GM11168 (cell line): ENCODE measurements at regions not wholly inside any gene's neighbourhood (a gene's known extent, or its start where the extent isn't known, plus 50 kb on each side); places are given as distances from the start of the nearest gene placed in this dataset.

Source experiments
- in situ Hi-C: fragments of 300-500 bp; cut with MboI; formaldehyde crosslinking; loops from one replicate; pipeline ENCODE4 v1.12.0; 2022; ENCODE audit warnings: low sequenced_read_pairs; ENCODE audit not compliant: unreplicated experiment

GRCh38 chr9:78486661-78487060 lies 189.7 kb downstream of the PSAT1 start:
- in situ Hi-C loops, result no loop called here

GRCh38 chr9:78490231-78490630 lies 193.3 kb downstream of the PSAT1 start:
- in situ Hi-C loops, result no loop called here

- in situ Hi-C loops, result no loop called here
Observed at GRCh38 chr9:78491402-78491801, 194.5 kb downstream of the PSAT1 start.

- in situ Hi-C loops, result no loop called here
Observed at GRCh38 chr9:78493166-78493742, 196.3 kb downstream of the PSAT1 start.

GRCh38 chr9:78502566-78502965 lies 205.6 kb downstream of the PSAT1 start:
- in situ Hi-C loops, result no loop called here

GRCh38 chr9:78505546-78505945 lies 208.6 kb downstream of the PSAT1 start:
- in situ Hi-C loops, result no loop called here

- in situ Hi-C loops, result no loop called here
Observed at GRCh38 chr9:78507037-78507436, 210.1 kb downstream of the PSAT1 start.

- in situ Hi-C loops, result no loop called here
Observed at GRCh38 chr9:78510035-78510434, 213.1 kb downstream of the PSAT1 start.

- in situ Hi-C loops, result no loop called here
Observed at GRCh38 chr9:78515108-78515507, 218.2 kb downstream of the PSAT1 start.

- in situ Hi-C loops, result no loop called here
Observed at GRCh38 chr9:78519786-78520185, 222.9 kb downstream of the PSAT1 start.

GRCh38 chr9:78521680-78522079 lies 224.8 kb downstream of the PSAT1 start:
- in situ Hi-C loops, result no loop called here

- in situ Hi-C loops, result no loop called here
Observed at GRCh38 chr9:78525986-78526560, 229.1 kb downstream of the PSAT1 start.

GRCh38 chr9:78533500-78533899 lies 236.6 kb downstream of the PSAT1 start:
- in situ Hi-C loops, result no loop called here

- in situ Hi-C loops, result no loop called here
Observed at GRCh38 chr9:78539188-78539587, 242.3 kb downstream of the PSAT1 start.

- in situ Hi-C loops, result no loop called here
Observed at GRCh38 chr9:78539904-78540303, 243.0 kb downstream of the PSAT1 start.

- in situ Hi-C loops, result no loop called here
Observed at GRCh38 chr9:78541868-78542443, 245.0 kb downstream of the PSAT1 start.

- in situ Hi-C loops, result no loop called here
Observed at GRCh38 chr9:78542491-78543181, 245.7 kb downstream of the PSAT1 start.

GRCh38 chr9:78543353-78543752 lies 246.4 kb downstream of the PSAT1 start:
- in situ Hi-C loops, result no loop called here

- in situ Hi-C loops, result no loop called here
Observed at GRCh38 chr9:78544230-78544629, 247.3 kb downstream of the PSAT1 start.

- in situ Hi-C loops, result no loop called here
Observed at GRCh38 chr9:78547831-78548230, 250.9 kb downstream of the PSAT1 start.

GRCh38 chr9:78548670-78549069 lies 251.7 kb downstream of the PSAT1 start:
- in situ Hi-C loops, result no loop called here
